DND-41 (cell line): ENCODE measurements at regions not wholly inside any gene's neighbourhood (a gene's known extent, or its start where the extent isn't known, plus 50 kb on each side); places are given as distances from the start of the nearest gene placed in this dataset.

ENCODE experiments used
- EZH2 ChIP-seq: IDR thresholded peaks from 3 replicates; pipeline ENCODE4 v1.6.1; 2012; ENCODE audit warnings: borderline replicate concordance, low read depth, mild to moderate bottlenecking, moderate library complexity, low read length, inconsistent platforms; ENCODE audit not compliant: severe bottlenecking
- TF ChIP-seq, protein P1 (sequence below): IDR thresholded peaks from 2 replicates; pipeline ENCODE4 v1.5.1; 2012; ENCODE audit warnings: borderline replicate concordance, low read length, moderate library complexity, mild to moderate bottlenecking; ENCODE audit not compliant: poor library complexity, severe bottlenecking; ENCODE audit errors: extremely low read depth

DNA sequence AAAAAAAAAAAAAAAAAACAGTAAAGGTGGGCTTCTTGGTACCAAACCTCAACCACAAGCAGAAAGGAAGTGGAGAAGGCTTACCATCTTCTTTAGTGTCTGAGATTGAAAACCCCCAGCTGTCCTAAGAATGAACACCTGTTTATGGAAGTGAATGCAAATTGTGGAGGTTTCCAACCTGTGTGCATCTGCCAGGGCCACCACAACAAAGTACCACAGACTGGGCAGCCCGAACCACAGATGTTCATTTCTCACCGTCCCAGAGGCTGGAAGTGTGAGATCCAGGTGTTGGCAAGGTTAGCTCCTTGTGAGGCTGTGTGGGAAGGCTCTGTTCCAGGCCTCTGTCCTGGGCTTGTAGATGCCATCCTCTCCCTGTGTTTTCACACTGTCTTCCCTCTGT lies 348.7 kb downstream of the SETD4 start:
- TF ChIP-seq, protein P1, sequence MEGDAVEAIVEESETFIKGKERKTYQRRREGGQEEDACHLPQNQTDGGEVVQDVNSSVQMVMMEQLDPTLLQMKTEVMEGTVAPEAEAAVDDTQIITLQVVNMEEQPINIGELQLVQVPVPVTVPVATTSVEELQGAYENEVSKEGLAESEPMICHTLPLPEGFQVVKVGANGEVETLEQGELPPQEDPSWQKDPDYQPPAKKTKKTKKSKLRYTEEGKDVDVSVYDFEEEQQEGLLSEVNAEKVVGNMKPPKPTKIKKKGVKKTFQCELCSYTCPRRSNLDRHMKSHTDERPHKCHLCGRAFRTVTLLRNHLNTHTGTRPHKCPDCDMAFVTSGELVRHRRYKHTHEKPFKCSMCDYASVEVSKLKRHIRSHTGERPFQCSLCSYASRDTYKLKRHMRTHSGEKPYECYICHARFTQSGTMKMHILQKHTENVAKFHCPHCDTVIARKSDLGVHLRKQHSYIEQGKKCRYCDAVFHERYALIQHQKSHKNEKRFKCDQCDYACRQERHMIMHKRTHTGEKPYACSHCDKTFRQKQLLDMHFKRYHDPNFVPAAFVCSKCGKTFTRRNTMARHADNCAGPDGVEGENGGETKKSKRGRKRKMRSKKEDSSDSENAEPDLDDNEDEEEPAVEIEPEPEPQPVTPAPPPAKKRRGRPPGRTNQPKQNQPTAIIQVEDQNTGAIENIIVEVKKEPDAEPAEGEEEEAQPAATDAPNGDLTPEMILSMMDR: no peak
- TF ChIP-seq EZH2: no peak
